ENCODE measurements at regions not wholly inside any gene's neighbourhood (a gene's known extent, or its start where the extent isn't known, plus 50 kb on each side); places are given as distances from the start of the nearest gene placed in this dataset.
"Not testable (repeated sequence)": the region's sequence is repeated elsewhere in the genome, so short reads cannot be mapped to it uniquely, and the experiment has no call there.

- DNase-seq = no peak
These were observed 207.7 kb upstream of the ATP6AP2 start for GRCh38 chrX:40373025-40373424.

GRCh38 chrX:40371376-40371775, 209.4 kb upstream of the ATP6AP2 start:
- no peak for DNase-seq

GRCh38 chrX:40368611-40369061, 212.1 kb upstream of the ATP6AP2 start:
- no peak for DNase-seq

GRCh38 chrX:40366661-40367060, 214.1 kb upstream of the ATP6AP2 start:
- no peak for DNase-seq

GRCh38 chrX:40362291-40362690, 218.5 kb upstream of the ATP6AP2 start:
- not testable (repeated sequence) for DNase-seq

- no peak for DNase-seq
These were observed 220.2 kb upstream of the ATP6AP2 start for GRCh38 chrX:40360557-40360956.

- no peak for DNase-seq
These were observed 221.2 kb upstream of the ATP6AP2 start for GRCh38 chrX:40359593-40359992.

- no peak for DNase-seq
These were observed 221.8 kb upstream of the ATP6AP2 start for GRCh38 chrX:40358994-40359393.

GRCh38 chrX:40349251-40349650, 231.5 kb upstream of the ATP6AP2 start:
- no peak for DNase-seq

- DNase-seq = no peak
These were observed 234.4 kb upstream of the ATP6AP2 start for GRCh38 chrX:40346379-40346778.

- DNase-seq = no peak
These were observed 237.5 kb upstream of the ATP6AP2 start for GRCh38 chrX:40343319-40343718.

- no peak for DNase-seq
These were observed 240.7 kb upstream of the ATP6AP2 start for GRCh38 chrX:40340116-40340515.

GRCh38 chrX:40333344-40333743, 235.6 kb upstream of the BCOR start:
- no peak for DNase-seq

- no peak for DNase-seq
These were observed 234.0 kb upstream of the BCOR start for GRCh38 chrX:40331762-40332161.

- no peak for DNase-seq
These were observed 233.6 kb upstream of the BCOR start for GRCh38 chrX:40331353-40331752.

GRCh38 chrX:40329616-40330015, 231.9 kb upstream of the BCOR start:
- DNase-seq = no peak

- DNase-seq = no peak
These were observed 229.3 kb upstream of the BCOR start for GRCh38 chrX:40327085-40327484.

GRCh38 chrX:40326186-40326965, 228.6 kb upstream of the BCOR start:
- DNase-seq = no peak

- no peak for DNase-seq
These were observed 227.4 kb upstream of the BCOR start for GRCh38 chrX:40325161-40325560.

- DNase-seq = no peak
These were observed 226.2 kb upstream of the BCOR start for GRCh38 chrX:40323977-40324376.

- no peak for DNase-seq
These were observed 223.1 kb upstream of the BCOR start for GRCh38 chrX:40320819-40321218.

- DNase-seq = no peak
These were observed 221.0 kb upstream of the BCOR start for GRCh38 chrX:40318801-40319200.

GRCh38 chrX:40318076-40318475, 220.3 kb upstream of the BCOR start:
- DNase-seq = no peak

GRCh38 chrX:40316502-40316901, 218.7 kb upstream of the BCOR start:
- no peak for DNase-seq

Data from left kidney (tissue), 1 donor.